GM23338 (cell line): ENCODE measurements at regions not wholly inside any gene's neighbourhood (a gene's known extent, or its start where the extent isn't known, plus 50 kb on each side); places are given as distances from the start of the nearest gene placed in this dataset.

Experiments used
- ATAC-seq: fragments of 200-7000 bp; cut with Tn5 transposase; 3 replicates; pipeline ENCODE4 v1.9.1; 2020
- DNase-seq: peaks from one replicate; pipeline ENCODE4 v3.0.0-alpha.2; 2015; ENCODE audit warnings: low spot score
- H2AFZ ChIP-seq: fragments of 200-600 bp; sonication (generic); 2 replicates; pipeline ENCODE4 v1.8.0; 2016; ENCODE audit warnings: antibody characterized with exemption, mild to moderate bottlenecking, moderate library complexity
- H3F3A ChIP-seq: fragments of 200-600 bp; sonication (generic); replicated peaks from 2 replicates; pipeline ENCODE4 v1.8.0; 2017; ENCODE audit warnings: antibody characterized with exemption, mixed run types, low read depth
- H3K27ac ChIP-seq: fragments of 200-600 bp; sonication (generic); 2 replicates; pipeline ENCODE4 v1.6.1; 2016; ENCODE audit warnings: low read depth
- H3K27me3 ChIP-seq: fragments of 200-600 bp; sonication (generic); 2 replicates; pipeline ENCODE4 v1.8.0; 2016; ENCODE audit warnings: mild to moderate bottlenecking, mixed run types, moderate library complexity; ENCODE audit not compliant: insufficient read depth
- H3K36me3 ChIP-seq: fragments of 200-600 bp; sonication (generic); 2 replicates; pipeline ENCODE4 v1.8.0; 2016; ENCODE audit warnings: mild to moderate bottlenecking; ENCODE audit not compliant: insufficient read depth
- H3K4me1 ChIP-seq: fragments of 200-600 bp; sonication (generic); 2 replicates; pipeline ENCODE4 v1.8.0; 2016; ENCODE audit warnings: mild to moderate bottlenecking, moderate library complexity; ENCODE audit not compliant: insufficient read depth
- H3K4me2 ChIP-seq: fragments of 200-600 bp; sonication (generic); 2 replicates; pipeline ENCODE4 v1.7.1; 2017; ENCODE audit warnings: mixed run types
- H3K4me3 ChIP-seq: fragments of 200-600 bp; sonication (generic); 2 replicates; pipeline ENCODE4 v1.6.1; 2016; ENCODE audit warnings: mixed run types
- H3K79me2 ChIP-seq: fragments of 200-600 bp; sonication (generic); replicated peaks from 2 replicates; pipeline ENCODE4 v1.8.0; 2017; ENCODE audit warnings: mild to moderate bottlenecking; ENCODE audit not compliant: insufficient read depth
- H3K9me2 ChIP-seq: fragments of 200-600 bp; sonication (generic); 2 replicates; pipeline ENCODE4 v1.8.0; 2017; ENCODE audit not compliant: insufficient read depth
- H4K20me1 ChIP-seq: fragments of 200-600 bp; sonication (generic); replicated peaks from 2 replicates; pipeline ENCODE4 v1.8.0; 2017; ENCODE audit warnings: mild to moderate bottlenecking; ENCODE audit not compliant: insufficient read depth
- H3K27ac Mint-ChIP-seq: 2 replicates; pipeline ENCODE4 v1.8.0; 2020; ENCODE audit warnings: inconsistent platforms, mild to moderate bottlenecking, moderate library complexity, mixed read lengths
- H3K27me3 Mint-ChIP-seq: 3 replicates; pipeline ENCODE4 v1.8.0; 2022; ENCODE audit warnings: low read depth, mild to moderate bottlenecking, moderate library complexity, mixed read lengths, inconsistent platforms; ENCODE audit not compliant: insufficient read depth, poor library complexity
- H3K36me3 Mint-ChIP-seq: 3 replicates; pipeline ENCODE4 v1.8.0; 2021; ENCODE audit warnings: low read depth, mild to moderate bottlenecking, inconsistent platforms, moderate library complexity, mixed read lengths
- H3K4me1 Mint-ChIP-seq: 3 replicates; pipeline ENCODE4 v1.8.0; 2020; ENCODE audit warnings: mild to moderate bottlenecking, inconsistent platforms, mixed read lengths
- H3K4me3 Mint-ChIP-seq: 3 replicates; pipeline ENCODE4 v1.8.0; 2021; ENCODE audit warnings: moderate library complexity, mild to moderate bottlenecking, inconsistent platforms, mixed read lengths
- H3K9me3 Mint-ChIP-seq: 3 replicates; pipeline ENCODE4 v1.8.0; 2020; ENCODE audit warnings: moderate library complexity, mild to moderate bottlenecking, inconsistent platforms, mixed read lengths
- CREB1 ChIP-seq: fragments of 250-450 bp; sonication (Bioruptor Pico); IDR thresholded peaks from 2 replicates; pipeline ENCODE4 v1.5.0; 2020; ENCODE audit warnings: low read depth, mild to moderate bottlenecking, moderate library complexity
- EZH2 ChIP-seq: fragments of 200-600 bp; sonication (generic); IDR thresholded peaks from one replicate; pipeline ENCODE4 v1.8.0; 2017; ENCODE audit warnings: antibody characterized with exemption, mild to moderate bottlenecking, low read depth; ENCODE audit not compliant: unreplicated experiment
- JUNB ChIP-seq: IDR thresholded peaks from one replicate; pipeline ENCODE4 v1.6.1; 2016; ENCODE audit warnings: antibody characterized with exemption; ENCODE audit not compliant: unreplicated experiment
- NANOG ChIP-seq: IDR thresholded peaks from 2 replicates; pipeline ENCODE4 v1.6.1; 2016; ENCODE audit warnings: antibody characterized with exemption, borderline replicate concordance
- POLR2AphosphoS5 ChIP-seq: IDR thresholded peaks from 2 replicates; pipeline ENCODE4 v1.6.1; 2016; ENCODE audit warnings: antibody characterized with exemption, low read depth
- STAT1 ChIP-seq: IDR thresholded peaks from one replicate; pipeline ENCODE4 v1.6.1; 2016; ENCODE audit warnings: antibody characterized with exemption; ENCODE audit not compliant: unreplicated experiment
- ZNF331 ChIP-seq: fragments of 250-450 bp; sonication (Bioruptor Pico); IDR thresholded peaks from 2 replicates; pipeline ENCODE4 v1.5.0; 2020; ENCODE audit warnings: low read depth, mild to moderate bottlenecking, moderate library complexity
- TF ChIP-seq, protein P1 (sequence below), 2 experiments: fragments of 200-600 bp in 1 of 2; sonication (generic) in 1 of 2; conservative IDR thresholded peaks; 2 replicates each; pipeline versions ENCODE4 v1.5.1 to v1.6.1; 2016 to 2017; ENCODE audit warnings: antibody characterized with exemption in 2 of 2, low read depth in 2 of 2, mild to moderate bottlenecking in 2 of 2, moderate library complexity in 1 of 2
- TF ChIP-seq, protein P2 (sequence below): IDR thresholded peaks from 2 replicates; pipeline ENCODE4 v1.6.1; 2016; ENCODE audit warnings: antibody characterized with exemption

DNA sequence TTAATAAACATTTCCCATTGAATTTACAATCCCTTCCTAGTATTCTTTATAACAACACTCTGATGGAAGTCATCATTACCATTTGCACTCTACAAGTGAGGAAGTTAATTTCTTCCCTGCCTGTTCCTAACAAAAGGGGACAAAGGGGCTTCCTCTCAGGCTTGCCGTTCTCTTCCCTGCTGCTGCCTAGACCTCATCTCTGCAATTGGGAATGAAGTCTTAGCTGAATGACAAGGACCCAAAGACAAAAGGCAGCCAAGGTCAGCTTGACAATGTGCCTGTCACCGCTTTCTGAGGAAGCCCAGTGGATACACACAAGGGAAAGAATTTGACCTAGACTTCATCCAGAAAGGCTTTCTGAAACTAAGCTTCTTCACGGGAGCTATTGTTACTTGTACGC lies 416.4 kb downstream of the CMPK2 start:
- no peak; the same call in 2 of the 3 replicates for ATAC-seq
- H3K9me2 ChIP-seq: no peaks in the 10 kb centered on the region
- H3K27ac ChIP-seq: no peak overlapping the region
- no peak overlapping the region for H3K4me3 Mint-ChIP-seq
- no peak overlapping the region for H3K4me2 ChIP-seq
- 0 out of 2 replicates have a peak overlapping the region, but pooled peaks have one; percentile 61 for H2AFZ ChIP-seq
- H3K27me3 ChIP-seq: no peaks in the 10 kb centered on the region
- no peaks in the 10 kb centered on the region for H4K20me1 ChIP-seq
- H3K27ac Mint-ChIP-seq: no peak overlapping the region
- H3K4me3 ChIP-seq: no peak overlapping the region
- no peaks in the 10 kb centered on the region for H3F3A ChIP-seq
- H3K4me1 Mint-ChIP-seq: no peaks in the 10 kb centered on the region
- peak; percentile 5 for DNase-seq
- no peaks in the 10 kb centered on the region for H3K36me3 ChIP-seq
- TF ChIP-seq EZH2: no peak
- TF ChIP-seq POLR2AphosphoS5: no peak
- TF ChIP-seq, protein P1, sequence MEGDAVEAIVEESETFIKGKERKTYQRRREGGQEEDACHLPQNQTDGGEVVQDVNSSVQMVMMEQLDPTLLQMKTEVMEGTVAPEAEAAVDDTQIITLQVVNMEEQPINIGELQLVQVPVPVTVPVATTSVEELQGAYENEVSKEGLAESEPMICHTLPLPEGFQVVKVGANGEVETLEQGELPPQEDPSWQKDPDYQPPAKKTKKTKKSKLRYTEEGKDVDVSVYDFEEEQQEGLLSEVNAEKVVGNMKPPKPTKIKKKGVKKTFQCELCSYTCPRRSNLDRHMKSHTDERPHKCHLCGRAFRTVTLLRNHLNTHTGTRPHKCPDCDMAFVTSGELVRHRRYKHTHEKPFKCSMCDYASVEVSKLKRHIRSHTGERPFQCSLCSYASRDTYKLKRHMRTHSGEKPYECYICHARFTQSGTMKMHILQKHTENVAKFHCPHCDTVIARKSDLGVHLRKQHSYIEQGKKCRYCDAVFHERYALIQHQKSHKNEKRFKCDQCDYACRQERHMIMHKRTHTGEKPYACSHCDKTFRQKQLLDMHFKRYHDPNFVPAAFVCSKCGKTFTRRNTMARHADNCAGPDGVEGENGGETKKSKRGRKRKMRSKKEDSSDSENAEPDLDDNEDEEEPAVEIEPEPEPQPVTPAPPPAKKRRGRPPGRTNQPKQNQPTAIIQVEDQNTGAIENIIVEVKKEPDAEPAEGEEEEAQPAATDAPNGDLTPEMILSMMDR (conservative IDR thresholded peaks at IDR 0.05; ENCODE audit: low read depth in 2 of 2): no peak
- TF ChIP-seq, protein P2, sequence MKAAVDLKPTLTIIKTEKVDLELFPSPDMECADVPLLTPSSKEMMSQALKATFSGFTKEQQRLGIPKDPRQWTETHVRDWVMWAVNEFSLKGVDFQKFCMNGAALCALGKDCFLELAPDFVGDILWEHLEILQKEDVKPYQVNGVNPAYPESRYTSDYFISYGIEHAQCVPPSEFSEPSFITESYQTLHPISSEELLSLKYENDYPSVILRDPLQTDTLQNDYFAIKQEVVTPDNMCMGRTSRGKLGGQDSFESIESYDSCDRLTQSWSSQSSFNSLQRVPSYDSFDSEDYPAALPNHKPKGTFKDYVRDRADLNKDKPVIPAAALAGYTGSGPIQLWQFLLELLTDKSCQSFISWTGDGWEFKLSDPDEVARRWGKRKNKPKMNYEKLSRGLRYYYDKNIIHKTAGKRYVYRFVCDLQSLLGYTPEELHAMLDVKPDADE: no peak
- no peak for TF ChIP-seq JUNB
- no peak for TF ChIP-seq NANOG
- no peak for TF ChIP-seq ZNF331 (CRISPR knock-in tag)
- TF ChIP-seq CREB1 (CRISPR knock-in tag): no peak
- TF ChIP-seq STAT1: no peak
- no peaks in the 10 kb centered on the region; the same call in 1 of the 3 replicates for H3K36me3 Mint-ChIP-seq
- H3K27me3 Mint-ChIP-seq: peaks cover 1% of the 10 kb centered on the region
- H3K79me2 ChIP-seq: no peaks in the 10 kb centered on the region
- peaks cover 61% of the 10 kb centered on the region for H3K9me3 Mint-ChIP-seq
- peaks cover 9% of the 10 kb centered on the region for H3K4me1 ChIP-seq

DNA sequence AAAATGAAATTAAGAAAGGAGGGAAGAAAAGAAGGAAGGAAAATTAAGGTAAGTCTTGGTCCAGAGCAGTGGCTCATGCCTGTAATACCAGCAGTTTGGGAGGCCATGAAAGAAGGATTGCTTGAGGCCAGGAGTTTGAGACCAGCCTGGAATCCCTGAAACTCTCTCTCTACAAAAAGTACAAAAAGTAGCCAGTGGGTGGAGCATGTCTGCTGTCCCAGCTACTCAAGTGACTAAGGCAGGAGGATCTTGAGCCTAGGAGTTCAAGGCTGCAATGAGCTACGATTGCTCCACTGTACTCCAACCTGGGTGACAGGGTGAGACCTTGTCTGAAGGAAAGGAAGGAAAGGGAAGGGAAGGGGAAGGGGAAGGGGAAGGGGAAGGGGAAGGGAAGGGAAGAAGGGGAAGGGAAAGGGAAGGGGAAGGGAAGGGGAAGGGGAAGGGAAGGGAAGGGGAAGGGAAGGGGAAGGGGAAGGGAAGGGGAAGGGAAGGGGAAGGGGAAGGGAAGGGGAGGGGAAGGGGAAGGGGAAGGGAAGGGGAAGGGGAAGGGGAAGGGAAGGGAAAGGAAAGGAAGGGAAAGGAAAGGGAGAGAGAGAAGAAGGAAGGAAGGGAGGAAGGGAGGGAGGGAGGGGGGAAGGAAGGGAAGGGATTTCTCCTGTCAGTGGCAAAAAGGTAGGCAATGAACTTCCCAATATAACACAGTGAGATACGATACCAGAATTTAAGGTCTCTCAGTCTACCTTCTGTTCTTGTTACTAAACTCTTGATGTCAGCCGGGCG lies 412.8 kb downstream of the CMPK2 start:
- Histone ChIP-seq H3K4me1 (peaks cover 9% of the 10 kb centered on the region), H2AFZ (no peak overlapping the region), H3K9me2 (no peaks in the 10 kb centered on the region), H3F3A (no peaks in the 10 kb centered on the region), H3K27me3 (no peaks in the 10 kb centered on the region), H3K79me2 (no peaks in the 10 kb centered on the region), H3K27ac (no peak overlapping the region), H4K20me1 (no peaks in the 10 kb centered on the region), H3K36me3 (no peaks in the 10 kb centered on the region), H3K4me3 (no peak overlapping the region), H3K4me2 (no peak overlapping the region)
- H3K4me1 Mint-ChIP-seq: no peaks in the 10 kb centered on the region
- H3K27me3 Mint-ChIP-seq: no peaks in the 10 kb centered on the region
- TF ChIP-seq POLR2AphosphoS5: no peak
- TF ChIP-seq, protein P1 (conservative IDR thresholded peaks at IDR 0.05; ENCODE audit: low read depth in 2 of 2): peak; percentile 32 to 51
- ATAC-seq (peak; percentile 45; the same call in 1 of the 3 replicates), DNase-seq (peak; percentile 66)
- H3K27ac Mint-ChIP-seq: no peak overlapping the region
- no peak overlapping the region for H3K4me3 Mint-ChIP-seq
- H3K36me3 Mint-ChIP-seq: peaks cover 22% of the 10 kb centered on the region
- peaks cover 75% of the 10 kb centered on the region for H3K9me3 Mint-ChIP-seq
